OCI-LY1 (cell line): ENCODE measurements at regions not wholly inside any gene's neighbourhood (a gene's known extent, or its start where the extent isn't known, plus 50 kb on each side); places are given as distances from the start of the nearest gene placed in this dataset.

Experiments used
- H2AFZ ChIP-seq: fragments of 200-600 bp; sonication (generic), shearing (Covaris generic); 2 replicates; pipeline ENCODE4 v1.6.0; 2014; ENCODE audit warnings: antibody characterized with exemption, mild to moderate bottlenecking, low read length
- H3F3A ChIP-seq: fragments of 200-600 bp; sonication (generic), shearing (Covaris generic); 2 replicates; pipeline ENCODE4 v1.6.0; 2014; ENCODE audit warnings: mild to moderate bottlenecking, antibody characterized with exemption, low read length, moderate library complexity; ENCODE audit not compliant: insufficient read depth
- H3K27ac ChIP-seq: fragments of 200-600 bp; sonication (generic); 2 replicates; pipeline ENCODE4 v1.5.1; 2014; ENCODE audit warnings: low read length, mixed run types, mild to moderate bottlenecking, low read depth; ENCODE audit not compliant: poor library complexity, severe bottlenecking
- H3K27me3 ChIP-seq: fragments of 200-600 bp; sonication (generic); 2 replicates; pipeline ENCODE4 v1.6.0; 2014; ENCODE audit warnings: antibody characterized with exemption, mild to moderate bottlenecking, low read length, moderate library complexity; ENCODE audit not compliant: insufficient read depth
- H3K36me3 ChIP-seq: fragments of 200-600 bp; sonication (generic); 2 replicates; pipeline ENCODE4 v1.6.1; 2014; ENCODE audit warnings: mild to moderate bottlenecking, antibody characterized with exemption, low read length, moderate library complexity, mixed read lengths; ENCODE audit not compliant: insufficient read depth
- H3K4me1 ChIP-seq: fragments of 200-600 bp; sonication (generic); 2 replicates; pipeline ENCODE4 v1.5.1; 2014; ENCODE audit warnings: mild to moderate bottlenecking, low read length, moderate library complexity; ENCODE audit not compliant: insufficient read depth, severe bottlenecking
- H3K4me2 ChIP-seq: fragments of 200-600 bp; sonication (generic), shearing (Covaris generic); 2 replicates; pipeline ENCODE4 v1.6.1; 2014; ENCODE audit warnings: low read length
- H3K4me3 ChIP-seq: fragments of 200-600 bp; sonication (generic); 2 replicates; pipeline ENCODE4 v1.5.1; 2014; ENCODE audit warnings: low read length, low read depth, mild to moderate bottlenecking, mixed read lengths; ENCODE audit not compliant: poor library complexity, severe bottlenecking
- H3K79me2 ChIP-seq: fragments of 200-600 bp; shearing (Covaris generic); 2 replicates; pipeline ENCODE4 v1.6.1; 2016; ENCODE audit warnings: mixed run types, low read length, mixed read lengths; ENCODE audit not compliant: insufficient read depth
- H3K9ac ChIP-seq: fragments of 200-600 bp; sonication (generic), shearing (Covaris generic); 2 replicates; pipeline ENCODE4 v1.6.1; 2014; ENCODE audit warnings: mild to moderate bottlenecking, low read length, mixed read lengths
- H3K9me2 ChIP-seq: fragments of 200-600 bp; sonication (generic), shearing (Covaris generic); 2 replicates; pipeline ENCODE4 v1.6.1; 2014; ENCODE audit warnings: low read depth, mild to moderate bottlenecking, low read length, mixed read lengths
- H3K9me3 ChIP-seq: fragments of 200-600 bp; shearing (Covaris generic); 2 replicates; pipeline ENCODE4 v1.6.1; 2014; ENCODE audit warnings: low read length, mixed read lengths
- H4K20me1 ChIP-seq: fragments of 200-600 bp; sonication (generic), shearing (Covaris generic); 2 replicates; pipeline ENCODE4 v1.6.0; 2016; ENCODE audit warnings: mild to moderate bottlenecking, low read length; ENCODE audit not compliant: insufficient read depth
- EZH2 ChIP-seq: fragments of 200-600 bp; sonication (generic), shearing (Covaris generic); IDR thresholded peaks from 2 replicates; pipeline ENCODE4 v1.8.0; 2017; ENCODE audit warnings: borderline replicate concordance, mixed run types, mild to moderate bottlenecking, antibody characterized with exemption, low read length, moderate library complexity, mixed read lengths
- TF ChIP-seq, protein P1 (sequence below): fragments of 200-600 bp; sonication (generic), shearing (Covaris generic); IDR thresholded peaks from 2 replicates; pipeline ENCODE4 v1.5.1; 2017; ENCODE audit warnings: mild to moderate bottlenecking, antibody characterized with exemption, low read length, moderate library complexity, mixed read lengths

DNA sequence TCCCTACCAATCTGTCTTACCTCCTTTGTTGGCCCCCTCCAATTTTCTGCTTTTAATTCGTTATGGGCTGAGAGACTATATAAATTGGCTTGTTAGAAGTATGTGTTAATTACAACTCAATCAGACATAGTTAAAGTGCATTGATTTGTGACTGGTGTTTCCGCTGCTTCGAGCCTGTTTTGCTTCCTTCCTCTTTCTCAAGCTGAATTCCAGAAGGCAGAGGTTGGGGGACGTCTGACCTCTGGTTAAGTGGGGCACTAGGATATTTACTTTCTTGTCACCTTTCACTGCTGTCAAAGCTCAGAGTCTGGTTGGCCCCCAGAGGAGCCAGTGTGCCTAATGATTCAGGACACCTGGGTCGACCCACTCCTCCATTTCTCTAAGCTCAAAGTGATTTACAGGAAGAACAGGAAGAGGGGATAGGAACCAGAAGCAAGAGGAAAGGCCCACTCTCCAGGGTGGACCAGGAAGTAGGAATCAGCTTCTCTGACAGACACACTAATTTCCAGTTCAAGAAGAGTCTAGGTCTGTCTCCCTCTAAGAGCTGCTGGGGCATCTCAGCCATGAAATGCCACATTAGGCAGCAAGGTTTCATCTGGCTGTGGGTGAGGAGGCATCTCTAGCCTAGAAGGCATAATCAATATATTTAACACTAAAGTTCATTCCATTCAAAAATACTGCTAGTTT is 397.2 kb upstream of the NPVF start:
- no peak overlapping the region for H2AFZ ChIP-seq
- no peaks in the 10 kb centered on the region for H3K9me3 ChIP-seq
- no peaks in the 10 kb centered on the region for H3F3A ChIP-seq
- H3K36me3 ChIP-seq = no peaks in the 10 kb centered on the region
- H3K4me3 ChIP-seq = no peak overlapping the region
- H4K20me1 ChIP-seq = no peaks in the 10 kb centered on the region
- no peaks in the 10 kb centered on the region for H3K27me3 ChIP-seq
- H3K79me2 ChIP-seq = no peaks in the 10 kb centered on the region
- TF ChIP-seq EZH2 = no peak
- TF ChIP-seq, protein P1, sequence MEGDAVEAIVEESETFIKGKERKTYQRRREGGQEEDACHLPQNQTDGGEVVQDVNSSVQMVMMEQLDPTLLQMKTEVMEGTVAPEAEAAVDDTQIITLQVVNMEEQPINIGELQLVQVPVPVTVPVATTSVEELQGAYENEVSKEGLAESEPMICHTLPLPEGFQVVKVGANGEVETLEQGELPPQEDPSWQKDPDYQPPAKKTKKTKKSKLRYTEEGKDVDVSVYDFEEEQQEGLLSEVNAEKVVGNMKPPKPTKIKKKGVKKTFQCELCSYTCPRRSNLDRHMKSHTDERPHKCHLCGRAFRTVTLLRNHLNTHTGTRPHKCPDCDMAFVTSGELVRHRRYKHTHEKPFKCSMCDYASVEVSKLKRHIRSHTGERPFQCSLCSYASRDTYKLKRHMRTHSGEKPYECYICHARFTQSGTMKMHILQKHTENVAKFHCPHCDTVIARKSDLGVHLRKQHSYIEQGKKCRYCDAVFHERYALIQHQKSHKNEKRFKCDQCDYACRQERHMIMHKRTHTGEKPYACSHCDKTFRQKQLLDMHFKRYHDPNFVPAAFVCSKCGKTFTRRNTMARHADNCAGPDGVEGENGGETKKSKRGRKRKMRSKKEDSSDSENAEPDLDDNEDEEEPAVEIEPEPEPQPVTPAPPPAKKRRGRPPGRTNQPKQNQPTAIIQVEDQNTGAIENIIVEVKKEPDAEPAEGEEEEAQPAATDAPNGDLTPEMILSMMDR = no peak
- no peak overlapping the region for H3K4me2 ChIP-seq
- H3K27ac ChIP-seq = no peak overlapping the region
- no peak overlapping the region for H3K9ac ChIP-seq
- H3K9me2 ChIP-seq = no peaks in the 10 kb centered on the region
- peaks cover 4% of the 10 kb centered on the region for H3K4me1 ChIP-seq

DNA sequence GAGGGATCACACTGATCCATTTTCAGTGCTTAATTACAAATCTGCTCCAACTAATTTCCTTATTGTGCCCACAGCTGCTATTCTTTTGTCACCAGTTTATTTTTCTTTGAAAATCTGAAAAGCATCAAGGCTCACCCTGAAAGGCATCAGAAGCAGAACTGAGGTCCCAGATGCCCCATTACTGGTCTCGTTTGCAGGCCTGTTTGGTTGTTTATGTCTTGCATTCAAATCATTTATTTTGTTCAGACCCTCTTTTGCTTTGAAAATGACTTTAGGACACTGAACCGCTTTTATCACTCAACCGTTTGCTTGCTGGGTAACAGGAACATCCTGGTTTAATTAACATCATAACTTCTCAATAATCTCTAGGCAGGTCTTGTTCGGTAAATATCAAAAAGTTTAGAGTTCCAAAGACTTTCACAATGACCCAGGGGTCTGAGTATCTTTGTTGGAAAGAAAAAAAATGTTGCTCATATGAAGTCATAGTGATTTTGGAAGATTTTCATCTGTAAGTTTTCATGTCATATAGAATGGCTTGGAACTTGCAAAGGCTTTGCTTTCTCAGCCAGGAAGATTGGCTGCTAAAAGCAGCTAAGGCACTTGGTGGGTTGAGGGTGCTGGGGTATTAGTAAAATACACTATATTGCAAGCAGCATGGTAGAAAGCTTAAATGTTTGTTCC is 398.3 kb upstream of the NPVF start:
- Histone ChIP-seq H3K4me1 (no peaks in the 10 kb centered on the region), H3K4me3 (no peak overlapping the region), H3F3A (no peaks in the 10 kb centered on the region), H3K9me3 (no peaks in the 10 kb centered on the region), H3K36me3 (no peaks in the 10 kb centered on the region), H4K20me1 (no peaks in the 10 kb centered on the region), H3K4me2 (no peak overlapping the region), H3K27me3 (no peaks in the 10 kb centered on the region), H3K27ac (no peak overlapping the region), H3K9ac (no peak overlapping the region), H3K9me2 (no peaks in the 10 kb centered on the region), H3K79me2 (no peaks in the 10 kb centered on the region), H2AFZ (no peak overlapping the region)
- TF ChIP-seq, protein P1 = no peak
- no peak for TF ChIP-seq EZH2

DNA sequence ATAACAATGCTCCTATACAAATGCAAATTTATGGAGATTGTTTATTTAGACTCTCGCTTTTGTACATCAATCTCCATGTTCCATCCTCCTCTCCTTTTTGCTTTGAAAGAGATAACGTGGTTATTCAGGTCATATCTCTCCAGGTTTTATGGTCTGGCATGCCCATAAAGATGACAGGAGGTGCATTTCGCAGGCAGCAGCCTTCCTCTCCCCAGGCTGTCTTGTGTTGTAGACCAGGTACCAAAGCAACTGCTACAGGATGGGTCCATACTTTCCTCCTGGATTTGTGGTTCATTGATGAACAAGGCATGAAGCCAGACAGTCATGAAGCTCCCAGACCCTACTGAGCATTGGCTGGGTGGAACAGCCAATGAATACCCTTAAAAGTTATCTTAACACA is 400.2 kb upstream of the NPVF start:
- no peaks in the 10 kb centered on the region for H3F3A ChIP-seq
- no peaks in the 10 kb centered on the region for H4K20me1 ChIP-seq
- H3K27ac ChIP-seq = no peak overlapping the region
- no peaks in the 10 kb centered on the region for H3K4me1 ChIP-seq
- H3K9ac ChIP-seq = no peak overlapping the region
- no peaks in the 10 kb centered on the region for H3K36me3 ChIP-seq
- H3K27me3 ChIP-seq = no peaks in the 10 kb centered on the region
- no peaks in the 10 kb centered on the region for H3K9me3 ChIP-seq
- H3K4me2 ChIP-seq = no peak overlapping the region
- no peaks in the 10 kb centered on the region for H3K9me2 ChIP-seq
- no peak overlapping the region for H3K4me3 ChIP-seq
- TF ChIP-seq EZH2 = no peak
- TF ChIP-seq, protein P1 = no peak
- no peak overlapping the region for H2AFZ ChIP-seq
- no peaks in the 10 kb centered on the region for H3K79me2 ChIP-seq
